HG03442 (cell line): ENCODE measurements at regions not wholly inside any gene's neighbourhood (a gene's known extent, or its start where the extent isn't known, plus 50 kb on each side); places are given as distances from the start of the nearest gene placed in this dataset.

Experiments used
- ATAC-seq: cut with Tn5 transposase; IDR thresholded peaks from one replicate; pipeline ENCODE4 v1.9.1; 2021; ENCODE audit warnings: mild to moderate bottlenecking, moderate library complexity; ENCODE audit not compliant: unreplicated experiment

GRCh38 chr12:24480766-24481449 lies 468.0 kb downstream of the BCAT1 start:
- ATAC-seq: no peak

DNA sequence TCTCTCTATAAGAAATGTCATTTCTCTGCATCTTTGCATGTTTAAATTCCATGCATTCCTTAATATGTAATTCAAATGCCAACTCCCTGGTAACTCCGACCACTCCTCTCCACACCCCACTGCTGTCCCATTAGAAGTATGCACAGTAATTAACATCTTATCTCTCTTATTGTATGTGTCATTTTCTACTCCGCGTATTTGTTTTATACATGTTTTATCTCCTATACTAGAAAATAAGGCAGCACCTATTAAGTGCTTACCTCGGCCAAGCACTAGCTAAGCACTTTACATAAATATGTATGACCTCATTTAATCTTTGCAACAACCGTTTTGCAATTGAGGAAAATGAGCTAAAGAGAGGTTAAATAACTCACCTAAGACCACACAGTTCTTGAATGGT lies 469.8 kb downstream of the BCAT1 start:
- no peak for ATAC-seq

DNA sequence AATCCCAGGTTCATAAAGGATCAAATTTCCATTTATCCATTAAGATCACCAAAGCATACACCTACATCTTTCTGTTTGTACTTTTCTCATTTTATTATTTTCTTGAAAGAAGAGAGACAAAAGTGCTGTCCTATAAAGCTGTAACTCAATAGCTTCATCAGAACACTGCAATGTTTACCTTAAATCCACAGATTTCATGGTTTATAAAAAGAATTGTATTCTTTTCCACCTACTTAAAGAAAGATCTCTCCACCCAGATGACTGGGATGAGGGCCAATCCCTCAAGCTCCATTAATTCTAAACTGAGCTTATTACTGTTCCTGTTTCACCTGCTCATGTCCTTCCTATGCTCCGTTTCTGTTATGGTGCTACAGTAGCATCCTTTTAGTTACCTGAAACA lies 470.6 kb downstream of the BCAT1 start:
- no peak for ATAC-seq

DNA sequence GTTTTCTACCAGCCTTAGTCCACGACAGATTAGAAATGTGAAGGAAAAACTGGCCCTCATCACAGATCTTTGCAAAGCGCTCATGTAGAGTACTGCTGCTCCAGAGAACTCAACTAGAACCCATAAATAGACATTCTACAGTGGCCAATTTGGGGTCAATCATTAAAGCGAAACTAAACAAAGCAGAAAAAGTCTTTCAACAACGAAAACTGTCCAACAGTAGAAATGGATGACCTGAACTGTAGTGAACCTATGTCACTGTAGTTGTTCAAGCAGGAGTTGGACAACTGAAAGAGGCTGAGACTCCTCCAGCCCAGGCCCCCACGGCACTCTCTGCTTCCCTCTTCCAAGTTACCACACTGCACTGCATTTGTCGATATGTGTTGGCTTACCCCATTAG lies 472.6 kb downstream of the BCAT1 start:
- ATAC-seq: no peak

- ATAC-seq: no peak
These were observed 473.6 kb downstream of the BCAT1 start for GRCh38 chr12:24475337-24475736.

DNA sequence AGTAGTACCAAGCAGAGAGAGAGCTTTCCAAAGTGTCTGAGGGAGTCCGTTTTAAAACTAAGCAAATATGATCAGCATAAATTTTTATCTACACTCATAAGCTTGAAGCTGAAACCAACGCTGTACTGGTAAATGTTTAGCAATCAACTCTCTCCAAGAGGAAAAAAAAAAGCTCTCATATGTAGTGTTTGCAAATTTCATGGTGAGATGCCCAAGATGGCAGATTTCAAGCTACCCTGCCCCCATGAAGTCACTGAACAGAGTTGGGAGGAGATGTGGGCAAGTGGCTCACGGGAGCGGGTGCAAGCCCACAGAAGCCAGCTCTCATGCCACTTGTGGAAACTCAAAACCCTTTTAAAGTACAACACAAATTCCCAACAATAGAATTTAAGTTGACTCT lies 475.8 kb downstream of the BCAT1 start:
- no peak for ATAC-seq

DNA sequence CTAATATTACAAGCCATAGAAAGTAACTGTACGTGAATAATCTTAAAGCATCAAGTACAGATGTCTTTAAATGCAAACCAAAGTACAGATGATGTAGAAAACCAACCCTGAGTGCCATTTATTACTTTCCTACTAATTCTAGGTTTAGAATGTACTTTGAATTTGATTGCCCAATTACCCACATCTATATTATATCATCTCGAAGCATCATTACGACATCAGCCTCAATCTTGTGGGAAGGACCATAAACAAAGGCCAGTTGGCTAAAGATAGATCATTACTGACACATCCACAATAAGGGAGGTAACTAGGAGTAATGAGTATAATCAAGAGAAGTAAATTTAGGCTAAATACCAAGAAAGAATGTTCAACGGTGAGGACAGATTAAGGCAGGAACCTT lies 478.9 kb downstream of the BCAT1 start:
- ATAC-seq: no peak

DNA sequence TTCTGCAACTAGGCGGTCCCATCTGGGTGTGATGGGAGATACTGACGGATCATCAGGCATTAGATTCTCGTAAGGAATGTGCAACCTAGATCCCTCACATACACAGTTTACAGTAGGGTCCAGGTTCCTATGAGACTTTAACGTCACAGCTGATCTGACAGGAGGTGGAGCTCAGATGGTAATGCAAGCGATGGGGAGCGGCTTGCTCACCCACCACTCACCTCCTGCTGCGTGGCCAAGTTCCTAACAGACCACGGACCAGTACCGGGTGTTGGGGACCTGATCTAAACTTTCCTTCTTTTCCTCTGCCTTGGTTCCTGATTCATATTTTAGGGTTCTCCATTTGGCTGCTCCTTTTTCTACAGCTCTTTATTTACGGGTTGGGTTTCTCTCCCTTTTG lies 479.8 kb downstream of the BCAT1 start:
- ATAC-seq: no peak

GRCh38 chr12:24467226-24467625 lies 481.7 kb downstream of the BCAT1 start:
- ATAC-seq: no peak

- ATAC-seq: no peak
These were observed 485.5 kb downstream of the BCAT1 start for GRCh38 chr12:24463375-24463774.

DNA sequence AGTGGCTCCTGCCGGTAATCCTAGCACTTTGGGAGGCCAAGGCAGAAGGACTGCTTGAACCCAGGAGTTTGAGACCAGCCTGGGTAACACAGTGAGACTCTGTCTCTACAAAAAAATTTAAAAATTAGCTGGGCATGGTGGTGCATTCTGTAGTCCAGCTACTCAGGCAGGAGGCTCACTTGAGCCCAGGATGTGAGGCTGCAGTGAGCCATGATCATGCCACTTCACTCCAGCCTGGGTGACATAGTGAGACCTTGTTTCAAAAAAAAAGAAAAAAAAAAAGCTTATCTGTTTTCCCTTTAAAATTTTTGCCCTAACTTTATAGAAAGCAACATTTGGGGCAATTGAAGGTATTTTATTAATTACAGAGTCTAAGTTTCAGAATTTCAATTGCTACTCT lies 486.0 kb downstream of the BCAT1 start:
- ATAC-seq: no peak

DNA sequence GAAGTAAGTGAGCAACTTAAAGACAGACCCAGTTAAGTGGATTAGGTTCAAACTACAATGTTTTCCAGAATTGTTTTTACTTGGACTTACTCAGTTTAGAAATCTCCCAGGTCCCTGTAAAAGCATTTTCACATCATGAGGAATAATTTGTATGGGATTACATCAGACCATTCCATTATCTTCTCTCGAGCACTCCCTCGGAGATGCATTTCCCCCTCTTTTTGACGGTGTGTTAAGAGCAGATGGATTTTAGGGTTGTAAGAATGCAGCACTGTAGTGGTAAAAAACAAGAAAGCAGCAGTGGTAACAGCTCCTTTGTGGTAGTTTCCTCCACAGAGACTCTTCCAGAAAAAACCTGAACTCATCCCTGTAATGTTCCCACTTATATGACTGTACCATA lies 488.4 kb downstream of the BCAT1 start:
- no peak for ATAC-seq

DNA sequence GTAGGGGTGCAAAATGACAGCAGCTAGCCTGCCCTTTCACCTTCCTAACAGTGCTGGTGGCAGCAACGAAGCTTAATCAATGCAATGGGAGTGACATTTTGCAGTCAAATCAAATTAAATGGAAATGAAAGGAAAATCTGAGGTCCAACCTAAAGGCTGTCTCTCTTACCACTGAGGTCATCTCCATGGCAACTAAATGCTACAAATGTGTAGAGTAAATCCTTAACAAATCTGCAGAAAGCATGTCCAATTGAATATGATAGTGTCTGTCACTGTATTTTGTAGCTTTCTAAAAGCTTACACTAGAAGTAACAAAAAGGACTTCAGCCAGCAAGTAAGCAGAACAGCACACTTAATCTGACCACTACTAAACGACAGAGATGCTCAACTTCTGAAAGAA lies 488.8 kb downstream of the BCAT1 start:
- no peak for ATAC-seq

- no peak for ATAC-seq
These were observed 493.1 kb downstream of the BCAT1 start for GRCh38 chr12:24455811-24456210.

DNA sequence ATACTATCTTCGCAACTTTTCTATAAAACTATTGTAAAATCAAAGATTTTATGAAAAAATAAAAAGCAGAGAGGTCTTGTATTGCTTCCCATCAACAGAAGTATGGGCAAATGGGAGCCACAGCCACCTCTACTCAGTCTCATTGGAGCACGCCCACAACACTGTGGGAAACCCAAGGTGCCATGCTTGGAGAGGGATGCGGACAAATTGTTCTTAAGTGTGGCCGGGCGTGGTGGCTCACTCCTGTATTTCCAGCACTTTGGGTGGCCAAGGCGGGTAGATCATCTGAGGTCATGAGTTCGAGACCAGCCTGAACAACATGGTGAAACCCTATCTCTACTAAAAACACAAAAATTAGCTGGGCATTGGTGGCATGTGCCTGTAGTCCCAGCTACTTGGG lies 498.2 kb upstream of the SOX5 start:
- ATAC-seq: no peak

- no peak for ATAC-seq
These were observed 496.8 kb upstream of the SOX5 start for GRCh38 chr12:24446287-24446686.

DNA sequence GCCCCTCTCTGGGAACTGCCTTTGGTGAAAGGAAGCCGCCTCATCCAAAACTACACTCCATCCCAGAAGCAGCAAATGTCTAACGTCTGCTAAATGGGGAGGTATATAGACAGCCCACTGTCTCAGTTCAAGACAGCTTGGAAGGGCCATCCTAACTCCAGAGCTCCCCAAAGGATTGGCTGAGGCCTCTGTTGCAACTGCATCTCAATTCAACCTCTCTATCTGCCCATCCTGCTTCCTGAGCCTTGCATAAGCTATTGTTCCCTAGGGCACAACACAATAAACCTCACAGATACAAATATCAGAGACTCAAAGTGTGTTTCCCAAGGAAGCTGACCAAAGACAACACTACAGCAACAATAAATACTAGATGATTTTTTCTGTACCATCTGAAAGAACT lies 495.2 kb upstream of the SOX5 start:
- no peak for ATAC-seq

DNA sequence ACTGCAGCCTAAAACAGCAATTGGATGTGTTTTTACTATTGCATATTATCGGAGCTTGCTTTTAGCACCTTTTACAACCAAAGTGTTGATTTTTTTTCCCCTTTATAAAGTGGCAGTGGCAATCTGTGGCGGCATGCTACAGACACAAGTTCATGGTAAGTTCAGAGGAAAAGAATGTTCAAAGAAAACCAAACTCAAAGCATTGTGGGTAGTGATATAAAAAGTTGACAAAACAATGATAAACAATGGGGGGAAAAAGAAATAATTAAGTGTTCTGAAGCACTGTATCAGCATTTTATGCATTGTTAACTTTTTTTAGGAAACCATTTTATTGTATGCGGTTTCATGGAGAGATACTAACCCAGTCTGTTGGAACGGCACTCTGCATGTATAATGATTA lies 492.0 kb upstream of the SOX5 start:
- no peak for ATAC-seq

GRCh38 chr12:24436667-24437066 lies 487.2 kb upstream of the SOX5 start:
- no peak for ATAC-seq

GRCh38 chr12:24431872-24432271 lies 482.4 kb upstream of the SOX5 start:
- no peak for ATAC-seq

GRCh38 chr12:24427776-24428175 lies 478.3 kb upstream of the SOX5 start:
- ATAC-seq: no peak

DNA sequence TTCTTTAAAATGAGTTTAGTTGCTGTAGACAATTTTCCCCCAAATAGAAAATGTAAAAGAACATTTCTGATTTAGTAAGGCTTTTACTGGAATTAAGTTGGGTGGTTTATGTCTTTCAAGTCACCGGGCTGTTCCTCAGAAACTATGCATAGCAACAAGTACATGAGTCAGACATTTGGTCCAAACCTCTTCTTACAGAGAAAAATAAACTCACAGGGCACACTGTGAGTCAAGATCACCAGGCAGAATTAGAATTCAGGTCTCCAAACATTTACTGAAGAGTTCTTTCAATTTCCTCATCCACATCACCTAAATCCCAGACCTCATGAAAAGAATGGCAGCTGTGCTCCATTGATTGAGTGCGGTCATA lies 476.1 kb upstream of the SOX5 start:
- ATAC-seq: no peak

GRCh38 chr12:24424889-24425600 lies 475.6 kb upstream of the SOX5 start:
- no peak for ATAC-seq
